Fibroblast of peridontal ligament (primary cell): ENCODE measurements at regions not wholly inside any gene's neighbourhood (a gene's known extent, or its start where the extent isn't known, plus 50 kb on each side); places are given as distances from the start of the nearest gene placed in this dataset.
"Not testable (repeated sequence)": the region's sequence is repeated elsewhere in the genome, so short reads cannot be mapped to it uniquely, and the experiment has no call there.

Experiments used
- DNase-seq: peaks from one replicate; pipeline ENCODE4 v3.0.0-alpha.2; 2010; ENCODE audit errors: extremely low read depth

DNA sequence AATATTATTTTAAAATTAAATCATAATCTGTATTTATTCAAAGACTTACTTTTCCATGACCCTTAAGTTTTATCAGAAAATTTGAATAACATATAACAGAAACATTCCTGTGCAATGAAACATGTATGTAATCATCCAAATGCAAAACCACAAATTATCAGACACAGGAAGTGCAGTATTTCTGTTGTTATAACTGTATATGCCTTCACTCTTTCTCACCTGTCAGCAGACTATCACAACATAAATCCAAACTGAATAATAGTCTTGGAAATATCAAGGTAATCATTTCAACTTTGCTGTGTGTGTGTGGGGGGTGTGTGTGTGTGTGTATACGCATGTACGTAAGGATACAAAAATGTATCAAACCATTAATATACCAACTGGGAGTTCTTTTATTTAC, 285.9 kb downstream of the SLC7A11 start:
- no peak for DNase-seq

DNA sequence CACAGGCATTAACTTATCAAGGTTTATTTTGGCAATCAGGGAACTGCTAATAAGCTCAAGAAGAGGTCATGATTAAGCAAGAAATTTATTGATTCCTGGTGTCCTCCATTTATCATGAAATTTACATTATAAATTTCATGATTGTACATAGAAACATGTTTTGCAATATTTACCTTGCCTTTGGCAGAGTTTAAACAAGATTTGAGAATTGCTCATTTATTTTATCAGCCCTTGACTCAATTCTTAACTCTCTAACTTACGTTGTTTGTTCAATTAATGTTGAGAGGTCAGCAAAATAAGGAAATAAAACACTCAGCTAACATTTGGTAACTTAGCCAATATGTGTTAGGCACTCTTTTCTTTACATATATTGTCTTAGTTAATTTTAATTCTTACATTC, 286.6 kb downstream of the SLC7A11 start:
- no peak for DNase-seq

DNA sequence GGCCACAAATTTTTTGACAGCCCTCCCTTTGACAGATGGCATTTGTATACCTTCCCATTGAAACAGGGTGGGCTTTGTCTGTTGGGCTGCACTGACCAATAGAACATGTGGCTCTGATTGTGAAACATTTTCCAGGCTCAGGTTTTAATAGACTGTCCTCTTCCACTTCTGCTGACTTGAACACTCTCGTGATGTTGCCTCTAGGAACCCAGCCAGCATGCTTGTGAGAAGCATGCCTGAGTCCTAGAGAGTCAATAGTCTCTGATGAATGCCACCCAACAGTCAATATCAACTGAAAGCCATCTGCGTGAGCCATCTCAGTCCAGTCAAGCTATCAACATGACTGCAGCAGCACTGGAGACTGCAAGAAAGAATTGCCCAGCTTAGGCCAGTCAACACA, 290.0 kb downstream of the SLC7A11 start:
- DNase-seq = peak; percentile 32

DNA sequence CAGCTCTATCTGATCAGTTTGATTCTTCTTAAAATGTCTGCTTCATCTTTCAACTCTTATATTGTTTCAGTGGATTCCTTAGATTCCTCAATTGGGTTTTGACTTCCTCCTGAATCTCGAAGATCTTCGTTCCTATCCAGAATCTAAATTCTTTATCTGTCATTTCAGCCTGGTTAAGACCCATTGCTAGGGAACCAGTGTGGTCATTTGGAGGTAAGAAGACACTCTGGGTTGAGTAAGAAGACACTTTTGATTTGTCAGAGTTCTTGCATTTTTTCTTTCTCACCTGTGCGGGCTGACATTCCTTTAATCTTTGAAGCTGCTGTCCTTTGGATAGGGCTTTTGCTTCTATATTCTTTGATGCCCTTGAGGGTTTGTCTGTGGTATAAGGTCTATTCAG, 291.9 kb downstream of the SLC7A11 start:
- DNase-seq = no peak

DNA sequence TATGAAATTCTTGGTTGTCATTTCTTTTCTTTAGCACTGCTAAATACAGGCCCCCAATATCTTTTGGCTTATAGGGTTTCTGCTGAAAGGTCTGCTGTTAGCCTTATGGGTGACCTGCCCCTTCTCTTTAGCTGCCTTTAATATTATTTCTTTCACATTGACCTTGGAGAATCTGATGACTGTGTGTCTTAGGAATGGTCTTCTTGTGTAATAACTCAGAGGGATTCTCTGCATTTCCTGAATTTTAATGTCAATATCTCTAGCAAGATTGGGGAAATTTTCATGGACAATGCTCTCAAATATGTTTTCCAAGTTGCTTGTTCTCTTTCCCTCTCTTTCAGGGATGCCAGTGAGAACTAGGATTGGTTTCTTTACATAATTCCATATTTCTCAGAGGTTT, 292.4 kb downstream of the SLC7A11 start:
- DNase-seq = peak; percentile 44

DNA sequence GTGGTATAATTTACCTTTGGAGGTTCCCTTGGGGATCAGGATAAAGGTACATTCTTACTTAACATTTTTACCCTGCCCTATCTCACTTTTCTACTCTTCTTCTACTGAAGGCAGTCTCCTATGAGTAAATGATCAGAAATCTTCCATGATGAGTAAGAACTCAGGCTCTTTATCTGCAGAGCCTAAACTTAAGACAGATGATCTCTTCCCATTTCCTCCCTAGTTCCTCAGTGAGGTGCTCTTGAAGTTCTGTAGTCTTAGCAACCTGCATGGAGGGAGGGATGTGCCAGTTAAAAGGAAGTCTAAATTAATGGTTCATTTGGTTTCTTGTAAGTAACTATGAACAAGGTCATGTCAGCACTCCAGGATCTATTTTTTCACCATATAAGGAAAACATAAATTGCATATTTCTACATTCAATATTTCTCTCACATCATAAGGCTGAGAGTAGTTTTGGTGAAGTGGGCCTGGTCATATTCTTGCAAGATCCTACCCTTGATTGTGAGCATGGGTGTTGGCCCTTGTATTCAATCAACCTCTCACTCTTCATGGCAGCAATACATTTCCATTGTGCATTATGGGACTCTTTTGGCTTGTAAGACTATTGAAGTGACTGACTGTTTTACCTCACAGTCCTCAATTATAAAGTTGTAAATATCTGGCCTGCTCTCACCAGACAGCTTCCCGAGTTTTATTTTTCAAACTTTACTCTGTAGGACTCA, 295.5 kb downstream of the SLC7A11 start:
- peak; percentile 5 for DNase-seq

DNA sequence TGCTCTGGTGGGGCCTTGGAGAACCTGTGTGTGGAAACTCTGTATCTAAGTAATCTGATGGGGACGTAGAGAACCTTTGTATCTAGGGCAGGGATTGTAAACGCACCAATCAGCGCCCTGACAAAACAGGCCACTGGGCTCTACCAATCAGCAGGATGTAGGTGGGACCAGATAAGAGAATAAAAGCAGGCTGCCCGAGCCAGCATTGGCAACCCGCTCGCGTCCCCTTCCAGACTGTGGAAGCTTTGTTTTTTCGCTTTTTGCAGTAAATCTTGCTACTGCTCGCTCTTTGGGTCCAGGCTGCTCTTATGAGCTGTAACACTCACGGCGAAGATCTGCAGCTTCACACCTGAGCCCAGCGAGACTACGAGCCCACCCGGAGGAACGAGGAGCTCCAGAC, 299.3 kb downstream of the SLC7A11 start:
- DNase-seq = not testable (repeated sequence)

DNA sequence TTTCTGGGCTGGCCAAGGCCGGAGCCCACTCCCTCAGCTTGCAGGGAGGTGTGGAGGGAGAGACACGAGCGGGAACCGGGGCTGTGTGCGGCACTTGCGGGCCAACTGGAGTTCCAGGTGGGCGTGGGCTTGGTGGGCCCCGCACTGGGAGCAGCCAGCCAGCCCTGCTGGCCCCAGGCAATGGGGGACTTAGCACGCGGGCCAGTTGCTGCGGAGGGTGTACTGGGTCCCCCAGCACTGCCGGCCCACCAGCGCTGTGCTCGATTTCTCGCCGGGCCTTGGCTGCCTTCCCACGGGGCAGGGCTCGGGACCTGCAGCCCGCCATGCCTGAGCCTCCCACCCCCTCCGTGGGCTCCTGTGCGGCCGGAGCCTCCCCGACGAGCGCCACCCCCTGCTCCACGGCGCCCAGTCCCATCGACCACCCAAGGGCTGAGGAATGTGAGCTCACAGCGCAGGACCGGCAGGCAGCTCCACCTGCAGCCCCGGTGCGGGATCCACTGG, 300.1 kb downstream of the SLC7A11 start:
- DNase-seq = not testable (repeated sequence)

DNA sequence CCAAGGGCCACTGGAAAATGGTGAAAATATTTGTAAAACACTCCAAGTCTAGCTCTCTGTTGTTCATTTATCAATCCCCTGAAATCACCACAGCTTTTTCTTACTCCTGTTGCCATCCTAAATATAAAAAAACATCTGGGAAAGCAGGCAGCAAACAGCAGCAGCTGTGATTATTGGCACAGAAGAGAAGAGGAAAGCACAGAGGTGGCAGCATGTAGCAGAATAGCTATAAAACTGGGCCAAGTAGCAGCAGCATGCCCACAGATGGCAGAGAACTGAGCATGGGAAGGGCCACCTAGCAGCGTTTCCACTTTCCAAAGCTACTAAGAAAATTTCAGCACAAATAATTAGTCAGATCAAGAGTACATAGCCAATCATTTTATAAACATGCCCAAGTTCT, 307.2 kb downstream of the SLC7A11 start:
- DNase-seq = no peak

DNA sequence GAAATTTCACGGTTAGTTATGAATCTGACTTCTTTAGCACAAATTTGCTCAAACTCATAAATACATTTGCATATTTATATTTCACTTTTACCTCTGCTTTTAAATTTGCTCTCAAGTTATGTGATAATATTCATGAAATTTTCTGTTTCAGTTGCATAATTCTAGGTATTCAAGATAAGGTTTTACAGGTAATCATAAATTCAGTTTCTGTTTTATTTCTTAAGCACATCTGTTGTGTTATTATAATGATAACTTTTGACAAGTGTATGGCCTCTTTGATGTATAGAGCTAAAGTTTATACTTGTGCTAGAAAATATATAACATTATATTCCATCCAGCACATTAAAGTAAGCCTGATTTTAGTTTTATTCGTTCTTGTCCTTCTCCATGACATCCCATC, 308.1 kb downstream of the SLC7A11 start:
- no peak for DNase-seq

DNA sequence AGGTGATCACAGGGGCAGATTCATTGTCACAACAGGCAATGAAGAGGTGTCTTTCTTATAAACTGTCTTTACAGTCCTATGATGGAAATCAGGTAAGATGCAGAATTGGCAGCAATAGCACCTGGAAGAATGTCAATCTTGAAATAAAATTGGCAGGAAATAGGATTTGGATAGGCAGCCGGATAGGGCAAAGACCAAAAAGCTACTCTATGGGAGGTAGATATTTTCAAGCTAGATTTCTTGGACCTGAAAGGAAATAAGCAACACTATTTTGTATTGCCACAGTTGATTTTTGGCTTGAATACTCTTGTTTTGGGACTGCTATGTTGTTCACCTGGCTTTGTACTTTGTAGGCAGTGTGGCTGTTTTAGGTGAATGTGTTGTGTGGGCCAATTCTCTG, 314.2 kb downstream of the SLC7A11 start:
- no peak for DNase-seq

DNA sequence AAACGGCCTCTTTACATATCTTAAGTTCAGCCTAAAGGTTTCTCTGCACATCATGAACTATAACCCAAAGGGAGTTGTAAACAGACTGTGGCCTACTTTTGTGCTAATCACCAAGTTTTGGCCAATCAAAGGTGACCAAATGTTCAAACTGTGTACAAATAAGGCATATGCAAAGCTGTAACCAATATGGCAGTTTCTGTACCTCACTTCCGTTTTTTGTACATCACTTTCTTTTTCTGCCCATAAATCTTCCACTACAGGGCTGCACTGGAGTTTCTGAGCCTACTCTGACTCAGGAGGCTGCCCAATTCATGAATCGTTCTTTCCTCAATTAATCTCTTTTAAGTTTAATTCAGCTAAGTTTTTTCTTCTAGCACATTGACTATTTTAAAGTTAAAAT, 318.7 kb downstream of the SLC7A11 start:
- DNase-seq = no peak

DNA sequence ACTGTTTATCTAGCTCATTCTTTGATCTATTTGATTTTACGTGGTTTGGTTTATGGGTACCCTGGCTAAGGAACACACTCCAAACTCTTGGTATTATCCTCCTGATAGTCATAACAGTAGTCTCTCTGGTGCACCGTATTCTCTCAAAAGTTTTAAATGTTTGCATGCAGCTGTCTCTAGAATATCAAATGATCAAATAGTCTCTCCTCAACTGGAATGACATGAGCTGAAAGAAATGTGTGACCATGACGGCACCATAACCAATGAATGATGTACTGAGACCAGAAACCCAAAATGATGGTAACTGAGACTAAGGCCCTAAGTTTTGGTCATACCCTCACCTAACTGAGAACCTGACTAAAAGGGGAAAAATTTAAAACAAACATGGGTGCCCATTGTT, 319.4 kb downstream of the SLC7A11 start:
- no peak for DNase-seq

DNA sequence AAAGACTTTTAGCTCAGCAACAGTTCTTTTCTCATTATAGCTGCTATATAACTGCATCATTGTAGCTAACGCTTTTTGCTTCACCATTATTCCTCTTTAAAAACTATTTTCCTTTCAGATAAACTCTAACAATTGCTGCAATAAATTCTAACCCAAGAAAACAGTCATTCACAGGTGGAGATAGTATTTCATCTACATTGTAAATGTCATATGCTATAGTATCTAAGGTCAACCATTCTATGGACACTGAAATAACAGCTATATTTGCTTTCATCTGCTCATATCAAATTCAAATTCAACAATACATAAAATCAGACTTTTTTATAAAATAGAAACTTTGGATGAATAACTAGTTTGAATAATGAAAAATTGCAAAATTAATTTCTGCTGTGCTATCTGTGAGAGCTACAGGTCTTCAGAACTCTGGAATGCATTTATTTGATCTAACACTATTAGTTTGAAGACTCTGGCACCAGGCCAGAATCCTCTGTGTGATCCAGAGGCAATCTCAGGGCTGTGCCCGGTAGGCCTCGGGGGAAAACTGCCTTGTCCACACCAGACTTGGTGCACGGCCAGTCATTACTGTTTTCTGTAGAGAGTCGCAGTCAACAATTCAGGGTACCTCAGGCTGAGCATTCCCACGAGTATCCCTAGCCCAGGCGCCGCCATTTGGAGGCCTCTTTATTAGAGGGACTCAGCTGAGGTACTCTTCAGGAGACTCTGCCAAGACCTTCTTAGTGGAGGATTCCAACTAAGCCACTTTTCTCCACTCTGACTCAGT, 332.4 kb downstream of the SLC7A11 start:
- no peak for DNase-seq

DNA sequence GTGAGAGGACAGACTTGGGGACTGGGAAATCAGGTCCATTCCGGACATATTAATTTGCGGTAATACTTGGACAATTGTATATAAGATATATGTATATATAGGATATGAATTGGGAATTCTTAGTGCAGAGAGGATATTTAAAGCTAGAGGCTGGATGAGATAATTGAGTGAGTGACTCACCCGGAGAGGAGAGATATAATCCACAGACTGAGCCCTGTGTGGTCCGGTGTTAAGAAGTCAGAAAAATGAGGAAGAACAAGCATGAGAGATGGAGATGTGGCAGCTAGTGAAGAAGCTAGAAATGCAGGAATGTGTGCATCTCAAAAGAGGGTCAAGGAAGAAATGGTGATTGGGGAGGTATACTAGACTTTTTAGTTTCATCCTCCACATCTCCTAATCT, 336.2 kb downstream of the SLC7A11 start:
- peak; percentile 13 for DNase-seq

DNA sequence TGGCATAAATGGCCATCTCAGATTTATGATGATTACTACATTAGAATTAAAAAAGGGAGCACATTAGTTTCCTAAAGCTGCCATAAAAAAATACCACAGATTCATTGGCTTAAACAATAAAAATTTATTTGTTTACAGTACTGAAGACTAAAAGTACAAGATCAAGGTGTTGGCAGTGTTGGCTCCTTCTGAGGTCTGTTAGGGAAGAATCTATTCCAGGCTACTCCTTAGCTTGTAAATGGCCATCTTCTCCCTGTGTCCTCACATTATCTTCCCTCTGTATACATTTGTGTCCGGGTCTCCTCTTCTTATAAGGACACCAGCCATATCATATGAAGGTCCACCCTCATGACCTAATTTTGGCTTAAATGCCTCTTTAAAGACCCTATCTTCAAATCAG, 341.0 kb downstream of the SLC7A11 start:
- DNase-seq = no peak

DNA sequence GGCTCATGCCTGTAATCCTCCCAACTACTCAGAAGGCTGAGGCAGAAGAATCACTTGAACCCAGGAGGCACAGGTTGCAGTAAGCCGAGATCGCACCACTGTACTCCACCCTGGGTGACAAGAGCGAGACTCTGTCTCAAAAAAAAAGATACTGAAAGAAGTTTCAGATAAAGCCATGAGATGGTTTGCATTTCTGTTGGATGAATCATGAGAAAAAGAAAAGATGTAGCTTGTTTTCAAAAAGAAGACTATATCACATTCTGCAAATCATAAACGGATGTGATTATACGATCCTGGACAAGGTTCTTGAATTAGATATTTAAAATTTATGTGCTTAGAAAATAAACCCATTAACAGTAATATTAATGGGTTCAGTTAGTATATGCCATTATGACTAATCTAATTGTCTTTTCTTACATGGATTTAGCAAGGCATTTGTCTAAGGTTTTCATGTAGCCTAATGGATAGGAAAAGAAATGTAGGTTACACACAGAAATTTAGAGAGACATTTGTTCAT, 345.9 kb downstream of the SLC7A11 start:
- DNase-seq = peak; percentile 23

DNA sequence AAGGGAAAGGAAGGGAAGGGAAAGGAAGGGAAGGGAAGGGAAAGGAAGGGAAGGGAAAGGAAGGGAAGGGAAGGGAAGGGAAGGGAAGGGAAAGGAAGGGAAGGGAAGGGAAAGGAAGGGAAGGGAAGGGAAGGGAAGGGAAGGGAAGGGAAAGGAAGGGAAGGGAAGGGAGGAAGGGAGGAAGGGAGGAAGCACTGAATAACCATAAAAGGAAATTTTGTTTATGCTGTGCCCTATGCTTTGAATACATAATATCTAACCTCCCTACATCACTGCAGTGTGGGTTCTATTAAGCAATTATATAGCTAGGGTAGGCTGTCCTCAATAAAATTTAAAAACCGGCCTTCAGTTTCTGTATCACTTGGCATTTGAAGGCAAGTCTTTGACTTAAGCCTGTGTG, 346.6 kb downstream of the SLC7A11 start:
- DNase-seq = not testable (repeated sequence)

DNA sequence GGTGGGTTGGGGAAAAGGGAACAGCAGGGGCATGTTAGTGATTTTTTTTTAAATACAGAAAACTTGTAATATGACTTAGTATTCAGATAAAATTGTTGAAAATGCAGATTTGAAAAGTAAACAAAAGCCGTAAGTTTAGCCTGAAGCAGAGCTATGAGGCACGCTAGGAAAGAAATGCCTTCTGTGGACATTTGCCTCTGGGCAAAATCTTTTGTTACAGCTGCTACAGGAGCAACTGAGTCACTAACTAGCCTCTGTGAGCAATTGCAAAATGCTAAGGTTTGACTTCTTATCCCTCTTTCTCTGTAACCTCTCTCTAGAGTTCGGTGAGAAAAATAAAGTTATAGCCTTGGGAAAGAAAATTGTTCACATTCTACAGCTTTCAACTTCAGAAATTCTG, 350.0 kb downstream of the SLC7A11 start:
- peak; percentile 67 for DNase-seq

DNA sequence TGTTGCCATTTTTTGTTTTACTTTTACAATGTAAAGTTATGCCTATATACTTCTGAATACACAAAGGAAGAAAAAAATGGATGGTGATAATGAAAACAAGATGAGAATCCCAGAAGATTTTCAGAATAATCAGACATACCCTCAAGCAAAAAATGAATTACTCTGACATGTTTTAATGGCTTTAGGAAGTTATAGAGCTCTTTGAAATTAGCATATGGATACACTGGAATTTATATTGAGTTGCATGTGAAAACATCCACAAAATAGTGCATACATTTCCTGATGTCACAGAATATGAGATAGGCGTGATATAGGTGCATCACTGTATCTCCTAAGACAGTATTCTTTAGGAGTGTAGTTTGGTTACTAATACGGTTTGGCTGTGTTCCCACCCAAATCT, 351.3 kb downstream of the SLC7A11 start:
- DNase-seq = no peak

DNA sequence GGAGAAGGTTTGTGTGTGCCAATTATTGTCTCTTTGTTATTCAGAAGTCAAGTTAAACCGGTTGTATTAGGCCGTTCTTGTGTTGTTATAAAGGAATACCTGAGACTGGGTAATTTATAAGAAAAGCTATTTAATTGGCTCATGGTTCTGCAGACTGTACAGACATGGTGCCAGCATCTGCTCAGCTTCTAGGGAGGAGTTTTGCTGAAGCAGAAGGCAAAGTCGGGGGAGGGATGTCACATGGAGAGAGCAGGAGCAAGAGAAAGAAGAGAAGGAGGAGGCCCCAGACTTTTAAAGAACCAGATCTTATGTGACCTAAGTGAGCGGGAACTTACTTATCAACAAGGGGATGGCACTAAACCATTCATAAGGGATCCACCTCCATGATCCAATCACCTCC, 349.3 kb upstream of the PCDH18 start:
- DNase-seq = no peak

DNA sequence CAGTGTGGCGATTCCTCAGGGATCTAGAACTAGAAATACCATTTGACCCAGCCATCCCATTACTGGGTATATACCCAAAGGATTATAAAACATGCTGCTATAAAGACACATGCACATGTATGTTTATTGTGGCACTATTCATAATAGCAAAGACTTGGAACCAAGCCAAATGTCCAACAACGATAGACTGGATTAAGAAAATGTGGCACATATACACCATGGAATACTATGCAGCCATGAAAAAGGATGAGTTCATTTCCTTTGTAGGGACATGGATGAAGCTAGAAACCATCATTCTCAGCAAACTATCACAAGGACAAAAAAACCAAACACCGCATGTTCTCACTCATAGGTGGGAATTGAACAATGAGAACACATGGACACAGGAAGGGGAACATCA, 335.8 kb upstream of the PCDH18 start:
- DNase-seq = not testable (repeated sequence)

DNA sequence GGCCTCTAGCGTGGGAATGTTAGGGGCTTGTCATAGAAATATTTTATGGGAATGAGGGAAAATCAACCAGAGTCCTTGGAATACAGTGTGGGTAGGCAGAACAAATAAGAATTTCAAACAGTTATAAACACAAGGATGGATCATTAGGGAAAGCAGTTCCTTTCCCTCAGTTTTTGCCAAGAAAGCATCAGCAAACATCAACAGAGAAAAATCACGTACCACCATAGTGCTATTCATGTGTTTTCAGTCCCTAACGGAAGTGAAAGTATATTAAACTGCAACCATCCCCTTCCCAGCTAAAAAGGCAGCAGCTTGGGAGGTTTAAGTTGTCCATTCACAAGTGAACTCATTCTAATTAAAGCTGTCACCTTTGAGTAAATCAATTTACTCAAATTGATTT, 334.4 kb upstream of the PCDH18 start:
- peak; percentile 54 for DNase-seq
